ENCODE measurements at regions not wholly inside any gene's neighbourhood (a gene's known extent, or its start where the extent isn't known, plus 50 kb on each side); places are given as distances from the start of the nearest gene placed in this dataset.

GRCh38 chr7:124137664-124138063 is 104.8 kb upstream of the TMEM229A start:
- Histone ChIP-seq H3K4me1 (no peaks in the 10 kb centered on the region), H3K36me3 (no peaks in the 10 kb centered on the region), H3K9me3 (no peaks in the 10 kb centered on the region), H3K4me3 (no peak overlapping the region), H3K27me3 (no peaks in the 10 kb centered on the region), H3K27ac (no peak overlapping the region)
- no peak for DNase-seq
- FAIRE-seq = no peak
- intact Hi-C loops (cut with DNase I) = no loop called here
- no peak for TF ChIP-seq CTCF (IDR thresholded peaks at IDR 0.05)
- ATAC-seq = no peak
- 65 to 76% methylated on average over 1 of the region's 1 CpG for WGBS, 2 donors

- no peak overlapping the region for H3K27ac ChIP-seq
- ATAC-seq (no peak), FAIRE-seq (no peak), DNase-seq (no peak)
- H3K4me1 ChIP-seq = no peaks in the 10 kb centered on the region
- intact Hi-C loops (cut with DNase I) = no loop called here
- H3K4me3 ChIP-seq = no peak overlapping the region
- no peak for TF ChIP-seq CTCF (IDR thresholded peaks at IDR 0.05)
- H3K9me3 ChIP-seq = no peaks in the 10 kb centered on the region
- H3K27me3 ChIP-seq = no peaks in the 10 kb centered on the region
- no peaks in the 10 kb centered on the region for H3K36me3 ChIP-seq
- 56 to 77% methylated on average over 1 of the region's 1 CpG for WGBS, 2 donors
These were observed 91.3 kb upstream of the TMEM229A start for GRCh38 chr7:124124201-124124600.

- DNase-seq (no peak), FAIRE-seq (no peak), ATAC-seq (no peak)
- Histone ChIP-seq H3K36me3 (no peaks in the 10 kb centered on the region), H3K27ac (no peak overlapping the region), H3K4me1 (no peaks in the 10 kb centered on the region), H3K9me3 (no peaks in the 10 kb centered on the region), H3K27me3 (no peaks in the 10 kb centered on the region), H3K4me3 (no peak overlapping the region)
- intact Hi-C loops (cut with DNase I) = no loop called here
- no peak for TF ChIP-seq CTCF (IDR thresholded peaks at IDR 0.05)
These were observed 88.0 kb upstream of the TMEM229A start for GRCh38 chr7:124120911-124121310.

DNA sequence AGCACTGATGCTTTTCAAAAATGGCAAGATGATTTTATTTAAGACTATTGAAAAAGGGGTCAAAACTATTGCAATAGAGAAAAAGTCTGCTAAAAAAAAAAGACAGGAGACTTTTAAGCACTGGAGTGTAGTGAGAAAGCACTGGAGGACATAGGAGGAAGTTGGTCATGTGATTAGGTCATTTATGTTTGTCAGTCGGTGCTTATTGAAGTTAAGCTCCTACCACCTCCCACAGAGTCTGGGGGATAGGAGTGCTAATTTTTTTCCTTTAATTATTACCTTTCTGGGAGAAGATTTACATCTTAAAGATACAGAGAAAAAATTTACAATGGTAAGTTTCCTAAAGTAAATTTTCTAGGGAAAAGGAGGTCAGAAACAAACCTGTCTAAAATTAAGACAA is 80.2 kb upstream of the TMEM229A start:
- intact Hi-C loops (cut with DNase I) = no loop called here
- Histone ChIP-seq H3K4me1 (no peaks in the 10 kb centered on the region), H3K27ac (no peak overlapping the region), H3K4me3 (no peak overlapping the region), H3K36me3 (no peaks in the 10 kb centered on the region), H3K9me3 (no peaks in the 10 kb centered on the region), H3K27me3 (no peaks in the 10 kb centered on the region)
- no peak for DNase-seq
- no peak for FAIRE-seq
- TF ChIP-seq CTCF (IDR thresholded peaks at IDR 0.05) = no peak
- ATAC-seq = no peak
- 2 to 3% methylated on average over 1 of the region's 1 CpG for WGBS, 2 donors

DNA sequence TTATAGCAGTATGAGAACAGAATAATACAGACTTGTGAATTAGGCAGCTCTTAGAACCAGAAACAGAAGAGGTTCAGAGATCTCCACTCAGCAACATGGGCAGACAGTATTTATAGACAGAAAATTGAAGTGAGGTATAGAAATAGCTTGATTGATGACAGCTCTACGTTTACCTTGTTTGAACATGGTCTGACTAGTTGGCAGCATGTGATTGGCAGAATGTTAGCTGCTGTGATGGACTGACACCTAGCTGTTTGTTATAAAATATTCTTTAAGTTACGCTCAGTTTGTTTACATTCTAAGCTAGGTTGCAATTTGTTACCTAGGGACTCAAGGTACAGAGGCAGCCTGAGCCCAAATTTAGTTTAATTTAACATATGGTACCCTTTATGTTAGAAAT is 73.7 kb upstream of the TMEM229A start:
- WGBS, 2 donors = 50 to 55% methylated on average over 2 of the region's 2 CpGs
- no peak for TF ChIP-seq CTCF (IDR thresholded peaks at IDR 0.05)
- ATAC-seq (no peak), DNase-seq (no peak), FAIRE-seq (no peak)
- Histone ChIP-seq H3K36me3 (no peaks in the 10 kb centered on the region), H3K4me3 (no peak overlapping the region), H3K27ac (no peak overlapping the region), H3K4me1 (no peaks in the 10 kb centered on the region), H3K9me3 (no peaks in the 10 kb centered on the region), H3K27me3 (no peaks in the 10 kb centered on the region)
- intact Hi-C loops (cut with DNase I) = no loop called here

Measured in pancreas (tissue), 10 donors.